ENCODE measurements at regions not wholly inside any gene's neighbourhood (a gene's known extent, or its start where the extent isn't known, plus 50 kb on each side); places are given as distances from the start of the nearest gene placed in this dataset.

DNA sequence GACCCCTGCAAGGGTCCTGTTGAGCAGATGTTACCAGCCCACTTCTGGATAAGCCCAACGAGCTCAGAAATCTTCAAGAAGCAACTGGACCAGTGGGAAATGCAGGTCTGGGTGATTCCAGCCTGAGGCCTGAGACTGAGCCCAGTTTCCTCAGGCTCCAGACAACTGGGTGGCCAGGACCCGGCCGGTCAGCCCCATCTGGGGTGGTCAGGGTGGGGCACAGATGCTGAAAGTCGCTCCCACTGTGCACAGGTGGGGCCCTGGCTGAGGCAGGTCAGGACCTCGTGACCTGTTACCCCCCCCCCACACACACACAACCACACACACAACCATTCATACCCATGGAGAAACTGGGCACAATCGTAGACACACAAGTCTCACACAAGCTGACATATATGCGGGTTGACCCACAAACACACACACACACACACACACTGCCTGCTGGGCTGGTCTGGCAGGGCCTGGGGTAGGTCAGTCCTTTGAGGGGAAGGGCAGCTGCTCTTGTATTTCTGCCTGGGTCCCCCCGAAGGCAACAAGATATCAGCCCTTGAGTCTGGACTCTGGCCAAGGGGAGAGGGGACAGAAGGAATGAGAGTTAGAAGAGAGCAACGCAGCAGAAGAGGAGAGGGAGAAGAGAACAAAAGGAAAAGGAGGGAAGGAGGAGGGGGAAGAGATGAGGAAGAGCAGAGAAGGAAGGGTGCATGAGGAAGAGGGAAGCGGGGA lies 99.0 kb upstream of the CDH5 start:
- Histone ChIP-seq H3K27me3 (no peaks in the 10 kb centered on the region), H3K9me3 (no peaks in the 10 kb centered on the region), H3K4me3 (no peak overlapping the region), H3K27ac (peak overlapping the region in 1 of 4 donors; percentile 44), H3K4me1 (no peaks in the 10 kb centered on the region), H3K36me3 (no peaks in the 10 kb centered on the region)
- TF ChIP-seq, protein P1, sequence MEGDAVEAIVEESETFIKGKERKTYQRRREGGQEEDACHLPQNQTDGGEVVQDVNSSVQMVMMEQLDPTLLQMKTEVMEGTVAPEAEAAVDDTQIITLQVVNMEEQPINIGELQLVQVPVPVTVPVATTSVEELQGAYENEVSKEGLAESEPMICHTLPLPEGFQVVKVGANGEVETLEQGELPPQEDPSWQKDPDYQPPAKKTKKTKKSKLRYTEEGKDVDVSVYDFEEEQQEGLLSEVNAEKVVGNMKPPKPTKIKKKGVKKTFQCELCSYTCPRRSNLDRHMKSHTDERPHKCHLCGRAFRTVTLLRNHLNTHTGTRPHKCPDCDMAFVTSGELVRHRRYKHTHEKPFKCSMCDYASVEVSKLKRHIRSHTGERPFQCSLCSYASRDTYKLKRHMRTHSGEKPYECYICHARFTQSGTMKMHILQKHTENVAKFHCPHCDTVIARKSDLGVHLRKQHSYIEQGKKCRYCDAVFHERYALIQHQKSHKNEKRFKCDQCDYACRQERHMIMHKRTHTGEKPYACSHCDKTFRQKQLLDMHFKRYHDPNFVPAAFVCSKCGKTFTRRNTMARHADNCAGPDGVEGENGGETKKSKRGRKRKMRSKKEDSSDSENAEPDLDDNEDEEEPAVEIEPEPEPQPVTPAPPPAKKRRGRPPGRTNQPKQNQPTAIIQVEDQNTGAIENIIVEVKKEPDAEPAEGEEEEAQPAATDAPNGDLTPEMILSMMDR (IDR thresholded peaks at IDR 0.05), result no peak
- no peak for TF ChIP-seq POLR2A (IDR thresholded peaks at IDR 0.05)
- peak in 2 of 3 donors; percentile 9 to 27 for DNase-seq

- no peak for TF ChIP-seq POLR2A (IDR thresholded peaks at IDR 0.05)
- TF ChIP-seq, protein P1 (IDR thresholded peaks at IDR 0.05), result no peak
- Histone ChIP-seq H3K4me1 (no peaks in the 10 kb centered on the region), H3K27me3 (no peaks in the 10 kb centered on the region), H3K36me3 (no peaks in the 10 kb centered on the region), H3K9me3 (no peaks in the 10 kb centered on the region), H3K27ac (peak overlapping the region in 2 of 4 donors; percentile 44 to 46), H3K4me3 (no peak overlapping the region)
- DNase-seq, result peak in 2 of 3 donors; percentile 16 to 56
These were observed 99.8 kb upstream of the CDH5 start for GRCh38 chr16:66266436-66267291.

- Histone ChIP-seq H3K4me3 (no peak overlapping the region), H3K27ac (peak overlapping the region in 2 of 4 donors; percentile 12 to 39), H3K27me3 (no peaks in the 10 kb centered on the region), H3K36me3 (no peaks in the 10 kb centered on the region), H3K9me3 (no peaks in the 10 kb centered on the region), H3K4me1 (no peaks in the 10 kb centered on the region)
- peak in 1 of 3 donors; percentile 36 for DNase-seq
- TF ChIP-seq, protein P1 (IDR thresholded peaks at IDR 0.05), result no peak
- no peak for TF ChIP-seq POLR2A (IDR thresholded peaks at IDR 0.05)
These were observed 100.8 kb upstream of the CDH5 start for GRCh38 chr16:66265556-66266141.

DNA sequence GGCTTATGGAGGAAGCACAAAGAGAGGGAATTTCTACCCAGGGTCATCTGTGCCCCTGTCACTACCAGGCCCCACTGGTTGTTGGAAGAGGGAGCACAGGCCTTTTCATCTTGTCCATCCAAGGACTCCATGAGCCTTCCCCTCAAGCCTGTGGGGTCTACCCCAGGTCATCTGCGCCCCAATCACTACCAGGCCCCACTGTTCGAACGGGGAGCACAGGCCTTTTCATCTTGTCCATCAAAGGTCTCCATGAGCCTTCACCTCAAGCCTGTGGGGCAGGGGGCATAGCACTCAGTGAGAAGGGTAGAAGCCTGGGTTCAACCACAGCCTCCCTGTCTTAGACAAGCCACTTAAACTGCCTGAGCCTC lies 101.5 kb upstream of the CDH5 start:
- Histone ChIP-seq H3K36me3 (no peaks in the 10 kb centered on the region), H3K9me3 (no peaks in the 10 kb centered on the region), H3K27ac (peak overlapping the region in 1 of 4 donors; percentile 39), H3K4me3 (no peak overlapping the region), H3K27me3 (no peaks in the 10 kb centered on the region), H3K4me1 (no peaks in the 10 kb centered on the region)
- DNase-seq, result peak in 1 of 3 donors; percentile 14
- TF ChIP-seq POLR2A (IDR thresholded peaks at IDR 0.05), result no peak
- TF ChIP-seq, protein P1 (IDR thresholded peaks at IDR 0.05), result no peak

DNA sequence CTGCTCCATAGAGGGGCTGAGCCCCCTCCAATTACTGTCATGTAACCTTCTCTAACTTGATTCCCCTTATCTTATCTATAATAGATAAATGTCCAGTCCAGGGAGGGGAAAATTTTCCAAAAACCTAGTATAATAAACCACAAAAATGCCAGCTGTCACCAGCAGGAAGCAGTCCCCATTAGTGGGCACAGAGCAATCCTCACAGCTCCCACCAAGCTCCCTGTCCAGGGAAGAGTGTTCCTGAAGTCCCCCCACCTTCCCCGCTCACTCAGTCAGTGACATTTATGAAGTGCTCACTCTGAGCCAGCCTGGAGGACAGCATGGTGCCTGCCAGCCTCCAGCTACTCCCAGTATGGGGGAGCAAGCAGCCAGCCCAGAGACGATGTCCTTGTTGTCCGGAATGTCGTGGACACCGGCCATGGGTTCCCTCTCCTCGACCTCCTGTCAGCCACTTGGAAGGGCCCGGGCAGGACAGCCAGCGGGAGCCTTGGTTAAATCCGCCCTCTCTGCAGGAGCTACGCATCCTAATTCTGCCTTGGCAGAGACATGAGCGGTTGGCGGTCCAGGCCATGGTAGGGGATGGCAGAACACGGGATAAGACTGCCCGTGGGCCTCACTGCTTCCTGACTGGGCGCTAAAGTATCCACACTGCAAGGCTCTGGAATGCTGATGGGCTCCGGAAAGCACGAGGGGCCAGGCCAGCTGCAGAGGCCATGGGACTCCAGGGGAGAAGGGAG lies 102.0 kb upstream of the CDH5 start:
- DNase-seq, result peak in 1 of 3 donors; percentile 21
- H3K9me3 ChIP-seq, result no peaks in the 10 kb centered on the region
- H3K4me3 ChIP-seq, result no peak overlapping the region
- no peaks in the 10 kb centered on the region for H3K4me1 ChIP-seq
- TF ChIP-seq POLR2A (IDR thresholded peaks at IDR 0.05), result no peak
- TF ChIP-seq, protein P1 (IDR thresholded peaks at IDR 0.05), result no peak
- no peak overlapping the region for H3K27ac ChIP-seq
- no peaks in the 10 kb centered on the region for H3K27me3 ChIP-seq
- H3K36me3 ChIP-seq, result no peaks in the 10 kb centered on the region

Data from Peyer's patch (tissue), 4 donors.